ENCODE measurements at regions not wholly inside any gene's neighbourhood (a gene's known extent, or its start where the extent isn't known, plus 50 kb on each side); places are given as distances from the start of the nearest gene placed in this dataset.

DNA sequence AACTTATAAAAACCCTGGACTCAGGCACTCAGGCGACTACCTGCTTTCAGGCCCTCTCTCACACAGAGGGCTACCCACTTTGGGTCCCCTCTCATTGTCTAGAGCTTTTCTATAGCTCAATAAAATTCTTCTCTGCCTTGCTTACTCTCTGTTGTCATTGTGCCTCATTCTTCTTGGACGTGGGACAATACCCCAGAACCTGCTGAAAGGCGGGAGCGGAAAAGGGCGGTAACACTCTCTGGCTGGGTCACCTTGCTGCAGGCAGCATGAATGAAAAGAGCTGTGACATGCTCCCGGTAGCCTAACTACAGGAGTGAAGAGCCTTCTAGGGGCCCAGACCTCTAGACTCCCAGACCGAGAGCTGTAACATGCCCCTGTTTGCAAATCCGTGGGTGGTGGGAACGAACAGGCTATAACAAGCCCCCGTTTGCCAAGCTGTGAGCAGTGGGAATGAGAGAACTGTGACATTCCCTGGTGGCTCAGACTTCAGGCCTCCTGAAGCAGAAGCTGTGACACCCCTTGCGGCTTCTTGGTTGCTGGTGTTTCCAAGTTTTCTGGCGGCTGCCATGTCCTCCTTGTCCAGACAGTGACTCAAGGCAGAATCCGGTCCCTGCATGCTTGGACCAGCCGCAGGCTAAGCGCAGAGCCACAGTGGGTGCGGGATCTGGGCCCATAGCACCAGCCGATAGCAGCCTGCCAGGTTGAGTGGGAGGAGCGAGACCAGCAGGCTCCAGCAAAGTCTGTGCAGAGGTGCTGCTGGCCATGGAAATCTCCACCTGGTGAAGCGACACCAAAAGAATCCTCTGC, 684.6 kb downstream of the ARAP2 start:
- Histone ChIP-seq H2BK12ac (ENCODE audit: low read length in 2 of 2) (no peak overlapping the region), H2BK15ac (ENCODE audit: low read depth, poor library complexity, severe bottlenecking) (no peak overlapping the region), H2AFZ (ENCODE audit: low read depth, low read length) (no peak overlapping the region), H3K4me1 (ENCODE audit: control insufficient read depth, insufficient read depth, low read depth, low read length) (no peaks in the 10 kb centered on the region), H3K4me3 (ENCODE audit: insufficient read depth in 1 of 2, low read depth in 1 of 2, low read length in 2 of 2) (no peak overlapping the region), H3K9ac (ENCODE audit: low read length) (no peak overlapping the region), H2BK5ac (ENCODE audit: low read depth, low read length, poor library complexity, severe bottlenecking) (no peak overlapping the region), H4K8ac (ENCODE audit: low read length) (no peak overlapping the region), H3K4me2 (ENCODE audit: low read length, poor library complexity, severe bottlenecking) (no peak overlapping the region), H3K27me3 (ENCODE audit: control insufficient read depth in 1 of 2, insufficient read depth in 1 of 2, low read length in 2 of 2) (no peaks in the 10 kb centered on the region), H3K4ac (ENCODE audit: low read depth in 1 of 2, low read length in 2 of 2) (no peak overlapping the region), H3K14ac (ENCODE audit: low read length in 2 of 2) (no peak overlapping the region), H4K91ac (ENCODE audit: low read length) (peak overlapping the region; percentile 68), H3K18ac (ENCODE audit: low read depth in 1 of 2, low read length in 2 of 2) (no peak overlapping the region), H2AK5ac (ENCODE audit: low read length, severe bottlenecking) (no peak overlapping the region), H3K36me3 (ENCODE audit: control insufficient read depth in 1 of 2, insufficient read depth in 2 of 2, low read depth in 1 of 2, low read length in 2 of 2) (no peaks in the 10 kb centered on the region), H3K27ac (ENCODE audit: low read length, poor library complexity, severe bottlenecking) (no peak overlapping the region), H3K9me3 (ENCODE audit: control insufficient read depth, low read length) (peaks cover 11% of the 10 kb centered on the region), H3K79me1 (replicated peaks; ENCODE audit: low read length, poor library complexity, severe bottlenecking) (no peaks in the 10 kb centered on the region), H2BK120ac (ENCODE audit: low read depth, low read length) (no peak overlapping the region), H3K23ac (ENCODE audit: low read length in 2 of 2) (no peak overlapping the region)
- 87% methylated on average over 18 of the region's 19 CpGs for WGBS
- DNase-seq = no peak

DNA sequence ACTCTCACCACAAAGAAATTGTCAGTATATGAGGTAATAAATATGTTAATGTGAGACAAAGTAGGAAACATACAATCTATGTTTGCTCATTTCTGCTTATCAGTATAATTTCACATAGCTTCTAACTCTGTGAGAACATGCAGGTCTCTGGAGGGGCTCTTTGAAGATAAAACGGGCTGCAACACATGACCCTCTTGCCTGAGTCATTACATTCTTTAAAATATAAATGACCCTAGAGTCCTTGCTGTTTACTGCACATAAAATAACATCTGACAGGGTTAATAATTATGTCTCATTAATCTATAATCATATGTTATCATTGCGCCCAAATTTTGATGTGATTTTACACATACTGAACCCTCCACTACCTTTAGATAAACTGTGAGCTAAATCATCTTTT, 681.5 kb downstream of the ARAP2 start:
- no peak overlapping the region for H2BK5ac ChIP-seq (ENCODE audit: low read depth, low read length, poor library complexity, severe bottlenecking)
- peak; percentile 3 for DNase-seq
- H2BK12ac ChIP-seq (ENCODE audit: low read length in 2 of 2) = no peak overlapping the region
- H3K79me1 ChIP-seq (replicated peaks; ENCODE audit: low read length, poor library complexity, severe bottlenecking) = no peaks in the 10 kb centered on the region
- H3K27ac ChIP-seq (ENCODE audit: low read length, poor library complexity, severe bottlenecking) = no peak overlapping the region
- H3K4ac ChIP-seq (ENCODE audit: low read depth in 1 of 2, low read length in 2 of 2) = no peak overlapping the region
- H3K23ac ChIP-seq (ENCODE audit: low read length in 2 of 2) = no peak overlapping the region
- H2AFZ ChIP-seq (ENCODE audit: low read depth, low read length) = no peak overlapping the region
- no peak overlapping the region for H2BK15ac ChIP-seq (ENCODE audit: low read depth, poor library complexity, severe bottlenecking)
- H3K9ac ChIP-seq (ENCODE audit: low read length) = no peak overlapping the region
- H3K18ac ChIP-seq (ENCODE audit: low read depth in 1 of 2, low read length in 2 of 2) = no peak overlapping the region
- H2BK120ac ChIP-seq (ENCODE audit: low read depth, low read length) = no peak overlapping the region
- no peak overlapping the region for H3K14ac ChIP-seq (ENCODE audit: low read length in 2 of 2)
- no peak overlapping the region for H3K4me2 ChIP-seq (ENCODE audit: low read length, poor library complexity, severe bottlenecking)
- H3K4me1 ChIP-seq (ENCODE audit: control insufficient read depth, insufficient read depth, low read depth, low read length) = no peaks in the 10 kb centered on the region
- no peak overlapping the region for H4K91ac ChIP-seq (ENCODE audit: low read length)
- 81% methylated on average over 1 of the region's 2 CpGs for WGBS
- H3K9me3 ChIP-seq (ENCODE audit: control insufficient read depth, low read length) = peaks cover 8% of the 10 kb centered on the region
- no peak overlapping the region for H3K4me3 ChIP-seq (ENCODE audit: insufficient read depth in 1 of 2, low read depth in 1 of 2, low read length in 2 of 2)
- no peaks in the 10 kb centered on the region for H3K36me3 ChIP-seq (ENCODE audit: control insufficient read depth in 1 of 2, insufficient read depth in 2 of 2, low read depth in 1 of 2, low read length in 2 of 2)
- H2AK5ac ChIP-seq (ENCODE audit: low read length, severe bottlenecking) = no peak overlapping the region
- no peak overlapping the region for H4K8ac ChIP-seq (ENCODE audit: low read length)
- no peaks in the 10 kb centered on the region for H3K27me3 ChIP-seq (ENCODE audit: control insufficient read depth in 1 of 2, insufficient read depth in 1 of 2, low read length in 2 of 2)

DNA sequence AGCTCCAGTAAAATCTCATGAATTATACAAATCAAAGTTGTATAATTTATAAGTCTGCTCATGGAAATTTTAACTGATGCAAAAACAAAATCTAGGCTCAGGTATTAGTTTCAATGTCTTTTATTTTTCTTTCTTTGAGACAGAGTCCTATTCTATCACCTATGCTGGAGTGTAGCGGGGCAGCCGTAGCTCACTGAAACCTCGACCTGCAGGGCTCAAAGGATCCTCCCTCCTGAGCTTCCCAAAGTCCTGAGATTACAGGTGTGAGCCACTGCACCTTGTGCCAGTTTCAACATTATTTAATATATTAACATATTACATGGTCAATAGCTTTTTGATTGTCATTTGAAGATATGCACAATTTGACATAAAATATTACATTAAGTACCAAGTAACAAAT, 678.7 kb downstream of the ARAP2 start:
- no peak overlapping the region for H2BK5ac ChIP-seq (ENCODE audit: low read depth, low read length, poor library complexity, severe bottlenecking)
- H3K79me1 ChIP-seq (replicated peaks; ENCODE audit: low read length, poor library complexity, severe bottlenecking) = no peaks in the 10 kb centered on the region
- no peak overlapping the region for H2BK120ac ChIP-seq (ENCODE audit: low read depth, low read length)
- H3K4ac ChIP-seq (ENCODE audit: low read depth in 1 of 2, low read length in 2 of 2) = no peak overlapping the region
- H3K9ac ChIP-seq (ENCODE audit: low read length) = no peak overlapping the region
- no peak overlapping the region for H3K14ac ChIP-seq (ENCODE audit: low read length in 2 of 2)
- H2AFZ ChIP-seq (ENCODE audit: low read depth, low read length) = no peak overlapping the region
- no peak overlapping the region for H2BK15ac ChIP-seq (ENCODE audit: low read depth, poor library complexity, severe bottlenecking)
- H2BK12ac ChIP-seq (ENCODE audit: low read length in 2 of 2) = no peak overlapping the region
- no peak overlapping the region for H3K23ac ChIP-seq (ENCODE audit: low read length in 2 of 2)
- H4K91ac ChIP-seq (ENCODE audit: low read length) = no peak overlapping the region
- H4K8ac ChIP-seq (ENCODE audit: low read length) = no peak overlapping the region
- 91% methylated on average over 3 of the region's 3 CpGs for WGBS
- H3K4me3 ChIP-seq (ENCODE audit: insufficient read depth in 1 of 2, low read depth in 1 of 2, low read length in 2 of 2) = no peak overlapping the region
- H3K27ac ChIP-seq (ENCODE audit: low read length, poor library complexity, severe bottlenecking) = no peak overlapping the region
- no peaks in the 10 kb centered on the region for H3K27me3 ChIP-seq (ENCODE audit: control insufficient read depth in 1 of 2, insufficient read depth in 1 of 2, low read length in 2 of 2)
- H3K36me3 ChIP-seq (ENCODE audit: control insufficient read depth in 1 of 2, insufficient read depth in 2 of 2, low read depth in 1 of 2, low read length in 2 of 2) = no peaks in the 10 kb centered on the region
- no peak overlapping the region for H3K4me2 ChIP-seq (ENCODE audit: low read length, poor library complexity, severe bottlenecking)
- no peaks in the 10 kb centered on the region for H3K9me3 ChIP-seq (ENCODE audit: control insufficient read depth, low read length)
- no peaks in the 10 kb centered on the region for H3K4me1 ChIP-seq (ENCODE audit: control insufficient read depth, insufficient read depth, low read depth, low read length)
- DNase-seq = no peak
- H2AK5ac ChIP-seq (ENCODE audit: low read length, severe bottlenecking) = no peak overlapping the region
- no peak overlapping the region for H3K18ac ChIP-seq (ENCODE audit: low read depth in 1 of 2, low read length in 2 of 2)

DNA sequence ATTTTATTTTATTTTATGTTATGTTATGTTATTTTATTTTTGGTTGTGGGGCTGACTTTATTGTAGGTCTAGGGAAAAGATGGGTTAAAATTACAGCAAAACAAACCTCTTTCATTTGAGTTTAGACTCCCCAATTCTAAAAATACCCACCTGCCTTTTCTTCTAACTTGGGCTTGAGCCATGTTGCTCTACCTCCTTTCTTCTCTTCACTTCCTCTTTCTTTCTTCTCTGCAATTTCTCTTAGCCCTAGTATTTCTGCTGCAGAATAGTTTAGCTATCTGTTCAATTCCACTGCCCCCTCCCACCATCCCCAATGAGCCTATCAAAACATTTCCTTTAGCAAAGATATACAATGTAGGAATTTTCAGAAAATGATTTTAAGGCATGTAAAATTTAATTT, 653.3 kb downstream of the ARAP2 start:
- Histone ChIP-seq H3K4me1 (ENCODE audit: control insufficient read depth, insufficient read depth, low read depth, low read length) (no peaks in the 10 kb centered on the region), H4K8ac (ENCODE audit: low read length) (no peak overlapping the region), H3K18ac (ENCODE audit: low read depth in 1 of 2, low read length in 2 of 2) (no peak overlapping the region), H3K9ac (ENCODE audit: low read length) (no peak overlapping the region), H2AFZ (ENCODE audit: low read depth, low read length) (no peak overlapping the region), H2BK15ac (ENCODE audit: low read depth, poor library complexity, severe bottlenecking) (no peak overlapping the region), H3K9me3 (ENCODE audit: control insufficient read depth, low read length) (no peaks in the 10 kb centered on the region), H2AK5ac (ENCODE audit: low read length, severe bottlenecking) (no peak overlapping the region), H3K23ac (ENCODE audit: low read length in 2 of 2) (no peak overlapping the region), H3K4me2 (ENCODE audit: low read length, poor library complexity, severe bottlenecking) (no peak overlapping the region), H3K14ac (ENCODE audit: low read length in 2 of 2) (no peak overlapping the region), H3K27ac (ENCODE audit: low read length, poor library complexity, severe bottlenecking) (no peak overlapping the region), H2BK120ac (ENCODE audit: low read depth, low read length) (no peak overlapping the region), H2BK12ac (ENCODE audit: low read length in 2 of 2) (no peak overlapping the region), H3K4ac (ENCODE audit: low read depth in 1 of 2, low read length in 2 of 2) (no peak overlapping the region), H4K91ac (ENCODE audit: low read length) (no peak overlapping the region), H3K4me3 (ENCODE audit: insufficient read depth in 1 of 2, low read depth in 1 of 2, low read length in 2 of 2) (no peak overlapping the region), H3K79me1 (replicated peaks; ENCODE audit: low read length, poor library complexity, severe bottlenecking) (no peaks in the 10 kb centered on the region), H3K36me3 (ENCODE audit: control insufficient read depth in 1 of 2, insufficient read depth in 2 of 2, low read depth in 1 of 2, low read length in 2 of 2) (no peaks in the 10 kb centered on the region), H2BK5ac (ENCODE audit: low read depth, low read length, poor library complexity, severe bottlenecking) (no peak overlapping the region), H3K27me3 (ENCODE audit: control insufficient read depth in 1 of 2, insufficient read depth in 1 of 2, low read length in 2 of 2) (no peaks in the 10 kb centered on the region)
- DNase-seq = no peak
